Mononuclear cell (primary cell): ENCODE measurements at regions not wholly inside any gene's neighbourhood (a gene's known extent, or its start where the extent isn't known, plus 50 kb on each side); places are given as distances from the start of the nearest gene placed in this dataset.

ENCODE experiments used
- H3K27me3 ChIP-seq: 2 replicates; pipeline ENCODE4 v1.6.0; 2011; ENCODE audit warnings: low read length, control low read depth; ENCODE audit not compliant: insufficient read depth
- H3K4me1 ChIP-seq: 2 replicates; pipeline ENCODE4 v1.5.1; 2011; ENCODE audit warnings: mild to moderate bottlenecking, low read length, control low read depth; ENCODE audit not compliant: insufficient read depth
- H3K4me3 ChIP-seq: 2 replicates; pipeline ENCODE4 v1.5.1; 2011; ENCODE audit warnings: mild to moderate bottlenecking, low read length, moderate library complexity
- H3K9me3 ChIP-seq: 2 replicates; pipeline ENCODE4 v1.5.1; 2011; ENCODE audit warnings: low read depth, mild to moderate bottlenecking, control low read depth, low read length

DNA sequence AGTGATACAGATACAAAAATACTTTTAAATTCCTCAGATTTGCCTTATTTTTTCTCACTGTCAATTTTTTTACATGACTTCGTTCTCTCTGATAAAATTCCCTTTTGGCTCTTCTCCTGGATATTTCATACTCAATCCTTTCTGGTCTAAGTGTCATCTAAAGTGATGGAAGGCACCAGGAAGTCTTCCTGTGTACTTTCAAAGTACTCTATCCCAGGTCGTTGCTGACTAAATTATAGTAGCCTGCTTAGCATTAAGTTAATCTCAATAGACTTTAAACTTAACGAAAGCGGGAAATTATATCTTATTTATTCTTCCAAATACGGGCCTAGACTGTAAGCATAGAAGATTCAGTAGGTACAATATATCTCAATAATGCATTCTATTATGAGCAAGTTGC, 67.8 kb downstream of the CASP12 start:
- no peaks in the 10 kb centered on the region for H3K27me3 ChIP-seq
- H3K4me1 ChIP-seq, result no peaks in the 10 kb centered on the region
- H3K9me3 ChIP-seq, result no peaks in the 10 kb centered on the region
- no peak overlapping the region for H3K4me3 ChIP-seq

DNA sequence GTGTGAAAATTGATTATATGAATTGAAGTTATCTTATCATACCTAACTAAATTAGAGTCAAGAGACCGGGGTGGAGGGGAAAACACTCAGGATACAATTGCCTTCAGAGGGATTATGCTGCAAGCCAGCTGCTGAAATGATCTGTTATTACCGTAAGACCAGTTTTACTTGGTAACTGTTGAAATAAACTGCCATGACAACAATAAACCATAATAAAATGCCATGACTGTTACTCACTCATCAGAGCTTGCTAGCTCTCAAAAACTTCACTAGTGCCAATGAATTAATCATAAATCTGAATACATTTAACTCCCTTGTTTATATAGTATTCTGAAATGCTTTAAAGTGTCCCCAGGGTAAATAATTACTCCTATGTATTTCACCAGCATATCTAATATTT, 68.2 kb downstream of the CASP12 start:
- H3K4me1 ChIP-seq, result no peaks in the 10 kb centered on the region
- no peaks in the 10 kb centered on the region for H3K27me3 ChIP-seq
- H3K4me3 ChIP-seq, result no peak overlapping the region
- no peaks in the 10 kb centered on the region for H3K9me3 ChIP-seq

GRCh38 chr11:104826772-104827171, 71.5 kb downstream of the CASP12 start:
- H3K9me3 ChIP-seq, result no peaks in the 10 kb centered on the region
- H3K4me1 ChIP-seq, result no peaks in the 10 kb centered on the region
- H3K27me3 ChIP-seq, result no peaks in the 10 kb centered on the region
- H3K4me3 ChIP-seq, result no peak overlapping the region

- Histone ChIP-seq H3K4me3 (no peak overlapping the region), H3K27me3 (no peaks in the 10 kb centered on the region), H3K9me3 (no peaks in the 10 kb centered on the region), H3K4me1 (no peaks in the 10 kb centered on the region)
Measured at GRCh38 chr11:104823657-104824056, 74.6 kb downstream of the CASP12 start.

GRCh38 chr11:104820431-104820830, 77.8 kb downstream of the CASP12 start:
- Histone ChIP-seq H3K4me3 (no peak overlapping the region), H3K4me1 (no peaks in the 10 kb centered on the region), H3K9me3 (no peaks in the 10 kb centered on the region), H3K27me3 (no peaks in the 10 kb centered on the region)

DNA sequence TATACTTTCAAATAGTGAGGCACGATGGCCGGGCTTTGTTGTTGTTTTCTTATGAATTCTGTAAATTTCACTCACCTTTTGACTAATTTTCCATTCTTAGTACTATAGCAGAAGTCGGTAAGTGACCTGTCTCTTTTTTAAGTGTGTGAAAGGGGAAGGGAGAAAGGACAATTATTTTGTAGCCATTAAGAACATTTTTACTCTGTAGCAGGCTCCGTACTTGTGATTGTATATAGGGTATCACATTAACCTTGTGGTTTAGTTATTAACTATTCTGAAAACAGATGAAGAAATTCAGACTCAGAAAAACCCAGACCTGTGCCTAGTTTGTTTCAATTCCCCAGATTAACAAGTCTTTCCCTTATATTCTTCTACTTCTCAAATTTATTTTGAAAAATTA, 78.7 kb downstream of the CASP12 start:
- H3K4me3 ChIP-seq, result no peak overlapping the region
- H3K4me1 ChIP-seq, result no peaks in the 10 kb centered on the region
- H3K27me3 ChIP-seq, result no peaks in the 10 kb centered on the region
- H3K9me3 ChIP-seq, result no peaks in the 10 kb centered on the region

DNA sequence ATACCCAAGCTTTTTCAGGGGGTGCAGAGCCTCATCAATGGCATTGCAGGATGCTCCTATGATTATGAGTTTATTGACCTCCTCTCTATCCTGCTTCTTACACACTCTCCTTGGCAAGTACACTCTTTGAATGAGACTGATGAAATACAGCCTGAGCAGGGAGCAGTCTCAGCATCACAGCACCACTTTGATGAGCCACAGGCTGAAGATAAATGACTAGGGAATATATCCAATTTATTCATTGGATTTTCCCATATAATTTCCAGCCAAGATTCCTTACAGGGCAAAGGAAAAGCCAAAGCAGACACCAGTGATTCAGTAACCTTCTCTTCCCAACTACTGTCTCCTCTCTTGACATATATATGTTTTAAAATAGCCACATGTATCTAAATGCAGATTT, 79.2 kb downstream of the CASP12 start:
- Histone ChIP-seq H3K4me1 (no peaks in the 10 kb centered on the region), H3K4me3 (no peak overlapping the region), H3K9me3 (no peaks in the 10 kb centered on the region), H3K27me3 (no peaks in the 10 kb centered on the region)

GRCh38 chr11:104817973-104818372, 80.3 kb downstream of the CASP12 start:
- no peaks in the 10 kb centered on the region for H3K4me1 ChIP-seq
- H3K9me3 ChIP-seq, result no peaks in the 10 kb centered on the region
- no peak overlapping the region for H3K4me3 ChIP-seq
- no peaks in the 10 kb centered on the region for H3K27me3 ChIP-seq

GRCh38 chr11:104813532-104813931, 84.7 kb downstream of the CASP12 start:
- H3K9me3 ChIP-seq, result no peaks in the 10 kb centered on the region
- no peak overlapping the region for H3K4me3 ChIP-seq
- no peaks in the 10 kb centered on the region for H3K27me3 ChIP-seq
- no peaks in the 10 kb centered on the region for H3K4me1 ChIP-seq

DNA sequence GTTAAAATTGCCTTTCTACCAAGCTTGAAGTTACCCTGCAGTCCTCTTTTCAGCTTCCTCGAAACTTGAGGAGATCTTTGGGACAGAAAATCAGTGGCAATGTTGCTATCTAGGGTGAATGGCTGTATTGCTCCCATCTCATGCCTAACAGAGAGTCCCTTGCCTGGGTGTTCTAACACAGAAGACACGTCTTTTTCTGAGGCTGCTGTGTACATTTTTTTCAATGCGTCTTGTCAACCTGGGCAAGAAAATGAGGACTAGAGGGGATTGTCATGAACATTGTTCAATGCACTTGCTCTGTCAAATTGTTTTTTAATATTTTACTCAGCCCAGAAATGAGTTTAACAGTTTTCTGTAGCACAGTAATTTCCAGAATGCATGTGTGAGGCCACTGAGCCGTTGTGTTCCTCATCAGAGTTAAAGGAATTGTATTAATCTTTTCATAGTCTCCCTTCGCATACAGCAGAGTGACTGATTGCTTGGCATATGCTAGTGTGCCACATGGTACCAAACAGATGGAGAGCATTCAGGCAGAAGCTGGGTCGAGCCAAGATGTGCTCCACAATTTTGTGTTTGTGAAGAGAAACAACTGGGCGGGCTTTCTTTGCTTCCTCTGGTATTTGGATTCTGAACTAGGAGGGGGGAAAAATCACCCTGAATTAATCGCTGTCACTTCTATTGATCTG, 86.0 kb downstream of the CASP12 start:
- no peaks in the 10 kb centered on the region for H3K27me3 ChIP-seq
- no peak overlapping the region for H3K4me3 ChIP-seq
- no peaks in the 10 kb centered on the region for H3K9me3 ChIP-seq
- no peaks in the 10 kb centered on the region for H3K4me1 ChIP-seq

DNA sequence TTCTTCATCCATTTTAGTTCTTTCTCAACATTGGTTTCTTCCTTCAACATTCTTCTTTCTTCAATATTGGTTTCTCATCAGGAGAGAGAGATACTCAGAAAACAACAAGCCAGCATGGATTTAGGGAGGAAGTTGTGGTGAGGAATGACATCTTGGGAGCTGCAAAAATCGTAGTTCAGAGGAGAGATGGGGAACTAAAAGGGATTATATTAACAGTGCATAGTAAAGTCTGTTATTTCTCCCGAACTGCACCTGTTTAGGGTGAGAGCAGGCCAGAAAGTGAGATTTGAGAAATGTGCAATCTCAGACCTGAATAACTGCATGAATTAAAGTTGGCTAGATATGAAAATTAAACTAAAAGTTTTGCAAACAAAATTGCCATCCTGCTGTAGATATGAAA, 94.5 kb downstream of the CASP12 start:
- Histone ChIP-seq H3K4me1 (peaks cover 12% of the 10 kb centered on the region), H3K9me3 (no peaks in the 10 kb centered on the region), H3K4me3 (no peak overlapping the region), H3K27me3 (no peaks in the 10 kb centered on the region)

- Histone ChIP-seq H3K4me3 (no peak overlapping the region), H3K9me3 (peaks cover 9% of the 10 kb centered on the region), H3K4me1 (peaks cover 16% of the 10 kb centered on the region), H3K27me3 (no peaks in the 10 kb centered on the region)
Measured at GRCh38 chr11:104799251-104799650, 99.0 kb downstream of the CASP12 start.

- H3K9me3 ChIP-seq, result peaks cover 9% of the 10 kb centered on the region
- H3K4me1 ChIP-seq, result peaks cover 13% of the 10 kb centered on the region
- H3K27me3 ChIP-seq, result no peaks in the 10 kb centered on the region
- H3K4me3 ChIP-seq, result peak overlapping the region; percentile 12
Measured at GRCh38 chr11:104798789-104799188, 99.5 kb downstream of the CASP12 start.

DNA sequence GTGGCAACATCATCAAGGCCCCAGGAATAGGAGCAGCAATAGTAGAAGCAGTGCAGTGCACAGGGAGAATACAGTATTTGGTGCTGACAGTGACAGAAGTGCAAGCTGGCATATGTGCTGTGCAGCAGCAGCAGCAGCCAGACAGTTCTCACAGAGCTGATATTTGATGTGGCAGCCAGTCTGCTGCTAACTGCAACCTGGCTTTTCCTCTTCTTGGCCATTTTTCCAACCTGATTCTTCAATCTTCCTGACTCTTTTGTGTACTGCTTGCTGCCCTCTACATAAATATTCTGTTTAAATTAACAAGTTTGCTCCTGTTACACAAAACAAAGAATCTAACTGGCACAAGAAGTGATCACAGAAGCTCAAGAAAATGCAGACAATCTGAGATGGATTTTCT, 102.0 kb downstream of the CASP12 start:
- H3K4me1 ChIP-seq, result peaks cover 11% of the 10 kb centered on the region
- H3K9me3 ChIP-seq, result peaks cover 9% of the 10 kb centered on the region
- no peak overlapping the region for H3K4me3 ChIP-seq
- H3K27me3 ChIP-seq, result no peaks in the 10 kb centered on the region

DNA sequence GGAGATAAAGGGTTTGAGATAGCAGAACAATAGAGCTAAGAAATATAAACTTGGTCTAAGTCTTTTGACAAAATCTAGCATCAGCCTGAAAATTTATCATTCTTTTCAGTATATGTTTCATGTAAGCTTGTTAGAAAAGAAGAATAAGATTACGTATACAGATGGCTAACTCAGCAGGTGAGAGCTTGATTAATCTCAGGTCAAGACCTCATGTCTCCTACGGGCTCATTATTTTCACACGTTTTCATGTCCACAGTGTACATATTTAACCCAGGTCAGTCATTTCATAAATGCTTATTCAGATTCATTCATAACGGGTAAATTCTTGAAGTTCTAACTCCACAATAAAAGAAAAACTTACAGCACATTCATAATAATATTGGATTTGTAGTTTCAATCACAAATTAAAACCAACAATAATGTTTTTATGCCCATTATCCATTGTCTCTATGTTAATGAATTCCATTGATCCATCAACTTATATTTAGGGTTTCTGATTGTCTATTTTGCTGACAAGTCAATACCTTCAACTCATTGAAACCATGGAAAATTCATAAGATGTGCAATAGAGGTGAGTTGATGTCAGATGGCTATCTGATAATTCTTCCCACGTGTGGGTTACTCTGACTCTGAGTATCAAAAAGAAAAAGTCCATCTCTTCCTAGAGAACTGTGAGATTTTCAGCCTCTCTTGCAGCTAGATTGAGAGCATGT, 102.6 kb downstream of the CASP12 start:
- Histone ChIP-seq H3K9me3 (peaks cover 9% of the 10 kb centered on the region), H3K4me3 (no peak overlapping the region)

GRCh38 chr11:104792861-104793260, 105.4 kb downstream of the CASP12 start:
- Histone ChIP-seq H3K9me3 (peaks cover 9% of the 10 kb centered on the region), H3K4me1 (no peaks in the 10 kb centered on the region), H3K27me3 (no peaks in the 10 kb centered on the region), H3K4me3 (no peak overlapping the region)

More for the DNA sequence above, 102.6 kb downstream of the CASP12 start:
- Histone ChIP-seq H3K4me1 (peaks cover 11% of the 10 kb centered on the region), H3K27me3 (no peaks in the 10 kb centered on the region)
